ENCODE measurements at regions not wholly inside any gene's neighbourhood (a gene's known extent, or its start where the extent isn't known, plus 50 kb on each side); places are given as distances from the start of the nearest gene placed in this dataset.

- DNase-seq (ENCODE audit: low spot score) (no peak), ATAC-seq (ENCODE audit: low read depth) (no peak)
- no peaks in the 10 kb centered on the region for H3K9me3 ChIP-seq (ENCODE audit: severe bottlenecking)
- no peaks in the 10 kb centered on the region for H3K4me1 ChIP-seq (ENCODE audit: insufficient read depth, poor library complexity, severe bottlenecking)
- H3K36me3 ChIP-seq (ENCODE audit: low read depth), result no peaks in the 10 kb centered on the region
- H3K27me3 ChIP-seq (ENCODE audit: insufficient read depth, poor library complexity, severe bottlenecking), result no peaks in the 10 kb centered on the region
- TF ChIP-seq CTCF (IDR thresholded peaks at IDR 0.05; ENCODE audit: poor library complexity, severe bottlenecking), result no peak
- no peak overlapping the region for H3K4me3 ChIP-seq (ENCODE audit: severe bottlenecking)
- H3K27ac ChIP-seq (ENCODE audit: poor library complexity, severe bottlenecking), result no peak overlapping the region
Measured at GRCh38 chr3:59256230-59256629, 206.4 kb upstream of the CFAP20DC start.

GRCh38 chr3:59254976-59255375 is 205.2 kb upstream of the CFAP20DC start:
- ATAC-seq (ENCODE audit: low read depth) (no peak), DNase-seq (ENCODE audit: low spot score) (no peak)
- no peaks in the 10 kb centered on the region for H3K9me3 ChIP-seq (ENCODE audit: severe bottlenecking)
- no peaks in the 10 kb centered on the region for H3K27me3 ChIP-seq (ENCODE audit: insufficient read depth, poor library complexity, severe bottlenecking)
- TF ChIP-seq CTCF (IDR thresholded peaks at IDR 0.05; ENCODE audit: poor library complexity, severe bottlenecking), result no peak
- no peaks in the 10 kb centered on the region for H3K36me3 ChIP-seq (ENCODE audit: low read depth)
- H3K4me1 ChIP-seq (ENCODE audit: insufficient read depth, poor library complexity, severe bottlenecking), result no peaks in the 10 kb centered on the region
- H3K4me3 ChIP-seq (ENCODE audit: severe bottlenecking), result no peak overlapping the region
- no peak overlapping the region for H3K27ac ChIP-seq (ENCODE audit: poor library complexity, severe bottlenecking)

- no peak for TF ChIP-seq CTCF (IDR thresholded peaks at IDR 0.05; ENCODE audit: poor library complexity, severe bottlenecking)
- Histone ChIP-seq H3K27me3 (ENCODE audit: insufficient read depth, poor library complexity, severe bottlenecking) (no peaks in the 10 kb centered on the region), H3K9me3 (ENCODE audit: severe bottlenecking) (no peaks in the 10 kb centered on the region), H3K4me3 (ENCODE audit: severe bottlenecking) (no peak overlapping the region), H3K36me3 (ENCODE audit: low read depth) (no peaks in the 10 kb centered on the region), H3K4me1 (ENCODE audit: insufficient read depth, poor library complexity, severe bottlenecking) (no peaks in the 10 kb centered on the region), H3K27ac (ENCODE audit: poor library complexity, severe bottlenecking) (no peak overlapping the region)
- ATAC-seq (ENCODE audit: low read depth) (no peak), DNase-seq (ENCODE audit: low spot score) (no peak)
Measured at GRCh38 chr3:59254433-59254832, 204.6 kb upstream of the CFAP20DC start.

DNA sequence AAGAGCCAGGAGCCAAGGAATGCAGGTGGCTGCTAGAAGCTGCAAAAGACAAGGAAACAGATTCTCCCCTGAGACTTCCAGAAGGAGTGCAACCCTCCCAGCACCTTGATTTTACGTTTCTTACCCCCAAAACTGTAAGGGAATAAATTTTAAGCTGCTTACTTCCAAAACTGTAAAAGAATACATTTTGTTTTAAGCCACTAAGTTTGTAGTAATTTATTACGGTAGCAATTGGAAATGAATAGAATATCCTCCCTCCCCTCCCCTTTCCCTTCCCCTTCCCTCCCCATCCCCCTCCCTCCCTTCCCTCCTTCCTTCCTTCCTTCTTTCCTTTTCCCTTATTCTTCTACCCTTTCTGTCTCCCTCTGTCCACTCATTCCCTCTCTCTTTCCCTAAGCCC is 203.7 kb upstream of the CFAP20DC start:
- Histone ChIP-seq H3K9me3 (ENCODE audit: severe bottlenecking) (no peaks in the 10 kb centered on the region), H3K4me1 (ENCODE audit: insufficient read depth, poor library complexity, severe bottlenecking) (no peaks in the 10 kb centered on the region), H3K36me3 (ENCODE audit: low read depth) (no peaks in the 10 kb centered on the region), H3K27ac (ENCODE audit: poor library complexity, severe bottlenecking) (no peak overlapping the region), H3K4me3 (ENCODE audit: severe bottlenecking) (no peak overlapping the region), H3K27me3 (ENCODE audit: insufficient read depth, poor library complexity, severe bottlenecking) (no peaks in the 10 kb centered on the region)
- DNase-seq (ENCODE audit: low spot score) (no peak), ATAC-seq (ENCODE audit: low read depth) (no peak)
- TF ChIP-seq CTCF (IDR thresholded peaks at IDR 0.05; ENCODE audit: poor library complexity, severe bottlenecking), result no peak

DNA sequence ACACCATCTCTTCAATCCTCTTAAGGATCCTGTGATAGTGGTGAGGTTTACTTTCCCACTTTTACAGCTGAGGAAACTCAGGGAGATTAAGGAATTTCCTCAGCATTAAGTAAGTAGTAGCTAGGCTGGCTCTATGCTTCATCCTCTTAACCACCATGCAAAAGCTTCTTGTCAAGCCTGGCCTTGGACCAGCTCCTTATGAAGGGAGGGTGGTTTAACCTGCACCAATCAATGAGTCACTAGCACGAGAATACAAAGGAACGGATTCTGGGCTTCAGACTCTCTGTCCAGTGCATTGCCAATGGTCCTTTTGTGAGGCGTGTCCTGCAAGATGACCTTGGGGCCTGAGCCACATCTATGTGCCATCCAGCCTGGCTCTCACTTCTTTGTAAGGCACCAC is 202.0 kb upstream of the CFAP20DC start:
- no peaks in the 10 kb centered on the region for H3K9me3 ChIP-seq (ENCODE audit: severe bottlenecking)
- H3K4me3 ChIP-seq (ENCODE audit: severe bottlenecking), result no peak overlapping the region
- no peak overlapping the region for H3K27ac ChIP-seq (ENCODE audit: poor library complexity, severe bottlenecking)
- H3K27me3 ChIP-seq (ENCODE audit: insufficient read depth, poor library complexity, severe bottlenecking), result no peaks in the 10 kb centered on the region
- ATAC-seq (ENCODE audit: low read depth) (peak; percentile 38; the same call in 1 of the 3 replicates), DNase-seq (ENCODE audit: low spot score) (no peak)
- H3K36me3 ChIP-seq (ENCODE audit: low read depth), result no peaks in the 10 kb centered on the region
- no peak for TF ChIP-seq CTCF (IDR thresholded peaks at IDR 0.05; ENCODE audit: poor library complexity, severe bottlenecking)
- H3K4me1 ChIP-seq (ENCODE audit: insufficient read depth, poor library complexity, severe bottlenecking), result peaks cover 11% of the 10 kb centered on the region

All from RWPE2 (cell line).